Head of caudate nucleus (tissue), 42 donors: ENCODE measurements at regions not wholly inside any gene's neighbourhood (a gene's known extent, or its start where the extent isn't known, plus 50 kb on each side); places are given as distances from the start of the nearest gene placed in this dataset.
"Not testable (repeated sequence)": the region's sequence is repeated elsewhere in the genome, so short reads cannot be mapped to it uniquely, and the experiment has no call there.

Experiments
- DNase-seq, 42 donors: peaks; one replicate each; pipeline versions ENCODE4 v3.0.0 to v3.0.0-alpha.2; 2020 to 2021; ENCODE audit warnings: mixed read lengths in 7 of 42
- intact Hi-C: fragments of 100-400 bp; cut with DNase I; formaldehyde crosslinking; loops from one replicate; pipeline ENCODE4 v1.15.0; 2022

DNA sequence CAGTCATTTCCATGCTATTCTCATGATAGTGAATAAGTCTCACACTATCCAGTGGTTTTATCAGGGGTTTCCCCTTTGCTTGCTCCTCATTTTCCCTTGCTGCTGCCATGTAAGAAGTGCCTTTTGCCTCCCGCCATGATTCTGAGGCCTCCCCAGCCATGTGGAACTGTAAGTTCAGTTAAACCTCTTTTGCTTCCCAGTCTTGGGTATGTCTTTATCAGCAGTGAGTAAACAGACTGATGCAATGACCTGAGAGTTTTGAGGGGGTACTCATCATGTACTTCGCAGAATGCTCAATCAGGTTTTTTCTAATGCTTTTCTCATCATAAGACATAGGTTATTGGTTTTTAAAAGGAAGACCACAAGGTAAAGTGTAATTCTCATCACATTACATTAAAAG lies 949.4 kb upstream of the ADAMTS5 start:
- DNase-seq, intact Hi-C loops: not testable (repeated sequence)

DNA sequence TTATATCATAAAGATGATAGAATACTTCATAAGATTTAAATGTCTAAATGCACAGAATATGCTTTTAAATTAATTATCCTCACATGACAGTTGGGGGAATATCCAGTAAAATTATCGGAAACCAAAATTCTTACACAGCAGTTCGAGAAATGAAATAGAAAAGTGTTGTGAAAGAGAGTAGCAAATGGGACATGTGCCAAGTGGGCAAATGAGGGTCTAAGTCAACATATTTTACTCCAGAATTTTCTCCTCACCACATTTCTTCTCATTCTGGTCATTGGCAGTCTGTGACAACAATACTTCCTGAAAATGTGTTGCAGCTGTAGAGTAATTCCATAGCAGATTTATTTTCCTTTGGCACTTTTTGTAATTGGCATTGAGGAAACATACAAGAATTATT lies 945.2 kb upstream of the ADAMTS5 start:
- DNase-seq, intact Hi-C loops: not testable (repeated sequence)

DNA sequence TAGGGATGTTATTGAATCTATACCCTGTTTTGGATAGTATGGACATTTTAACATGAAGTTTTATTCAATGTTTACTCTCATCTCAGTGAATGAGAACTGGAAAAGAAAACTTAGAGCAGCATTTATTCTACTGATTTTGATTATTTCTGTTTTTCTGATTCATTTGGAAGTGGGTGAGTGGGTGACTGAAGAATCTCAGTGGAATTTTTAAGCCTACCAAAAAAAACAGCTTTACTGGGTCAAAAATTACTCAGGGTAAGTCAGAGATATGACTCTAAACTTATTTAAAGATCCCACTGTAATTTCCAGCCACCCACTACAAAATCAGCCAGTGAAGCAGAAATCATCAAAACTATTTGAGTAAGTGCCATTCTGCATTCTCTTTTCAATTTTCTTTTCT lies 942.6 kb upstream of the ADAMTS5 start:
- DNase-seq, intact Hi-C loops: not testable (repeated sequence)

DNA sequence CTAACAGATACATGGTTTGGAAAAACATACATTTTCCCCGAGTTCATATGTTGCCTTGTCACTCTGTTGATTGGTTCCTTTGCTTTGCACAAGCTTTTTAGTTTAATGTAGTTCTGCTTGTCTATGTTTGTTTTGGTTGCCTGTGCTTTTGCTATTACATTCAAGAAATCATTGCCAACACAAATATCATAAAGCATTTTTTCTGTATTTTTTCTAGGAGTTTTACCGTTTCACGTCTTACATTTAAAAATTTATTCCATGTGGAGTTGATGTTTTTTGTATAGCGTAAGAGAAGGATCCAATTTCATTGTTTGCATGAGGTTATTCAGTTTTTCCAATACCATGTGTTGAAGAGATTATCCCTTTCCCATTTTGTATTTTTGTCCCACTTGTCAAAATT lies 941.9 kb upstream of the ADAMTS5 start:
- intact Hi-C loops, DNase-seq: not testable (repeated sequence)

DNA sequence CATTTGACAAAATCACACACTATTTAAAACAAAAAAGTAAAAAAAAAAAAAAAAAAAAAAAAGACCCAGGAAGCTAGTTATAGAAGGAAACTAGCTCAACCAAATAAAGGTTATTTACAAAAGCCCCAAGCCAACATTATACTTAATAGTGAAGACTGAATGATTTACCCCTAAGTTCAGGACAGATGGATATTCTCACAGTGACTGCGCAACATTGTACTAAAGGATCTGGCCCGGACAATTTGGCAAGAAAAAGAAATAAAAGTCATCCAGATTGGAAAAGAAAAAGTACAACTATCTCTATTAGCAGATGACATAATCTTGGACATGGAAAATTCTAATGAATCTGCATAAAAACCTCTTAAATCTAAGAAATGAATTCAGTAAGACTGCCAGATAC lies 936.0 kb upstream of the ADAMTS5 start:
- intact Hi-C loops, DNase-seq: not testable (repeated sequence)

DNA sequence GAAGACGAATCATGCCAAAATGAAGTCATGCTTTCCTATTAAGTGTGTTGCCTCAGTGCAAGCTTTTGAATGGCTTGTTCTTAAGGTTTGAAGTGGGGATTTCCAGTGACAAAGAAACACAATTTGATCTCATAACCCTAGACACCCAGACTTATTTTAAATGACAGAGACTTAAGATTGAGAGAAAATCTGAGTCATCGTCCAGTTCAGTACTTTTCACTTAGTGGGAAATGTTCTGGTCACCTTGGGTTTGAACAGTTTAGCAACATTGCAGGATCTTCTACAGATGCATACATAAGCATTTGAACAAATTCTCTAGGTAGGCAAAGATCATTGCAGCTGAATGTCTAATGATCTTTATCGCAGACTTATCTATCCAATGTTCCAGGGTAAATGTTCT lies 926.7 kb upstream of the ADAMTS5 start:
- DNase-seq, intact Hi-C loops: not testable (repeated sequence)

DNA sequence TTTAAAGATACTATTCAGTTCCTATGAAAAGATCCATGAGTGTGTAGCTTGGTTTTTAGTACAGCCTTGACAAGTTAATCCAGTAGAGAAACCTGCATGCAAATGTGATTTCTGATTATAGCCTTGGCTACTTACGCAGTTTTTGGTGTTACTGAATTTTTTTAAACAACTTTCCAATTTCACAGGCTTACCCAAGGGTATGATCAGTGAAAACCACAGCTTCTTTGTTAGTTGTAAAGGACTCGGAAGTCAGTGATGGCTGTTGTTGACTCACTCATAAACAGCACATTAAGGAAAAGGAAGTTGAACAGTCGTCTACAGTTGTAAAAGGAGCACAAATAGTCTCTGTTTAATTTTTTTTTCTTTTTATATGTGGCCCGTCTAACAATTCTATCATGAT lies 924.6 kb upstream of the ADAMTS5 start:
- intact Hi-C loops, DNase-seq: not testable (repeated sequence)

DNA sequence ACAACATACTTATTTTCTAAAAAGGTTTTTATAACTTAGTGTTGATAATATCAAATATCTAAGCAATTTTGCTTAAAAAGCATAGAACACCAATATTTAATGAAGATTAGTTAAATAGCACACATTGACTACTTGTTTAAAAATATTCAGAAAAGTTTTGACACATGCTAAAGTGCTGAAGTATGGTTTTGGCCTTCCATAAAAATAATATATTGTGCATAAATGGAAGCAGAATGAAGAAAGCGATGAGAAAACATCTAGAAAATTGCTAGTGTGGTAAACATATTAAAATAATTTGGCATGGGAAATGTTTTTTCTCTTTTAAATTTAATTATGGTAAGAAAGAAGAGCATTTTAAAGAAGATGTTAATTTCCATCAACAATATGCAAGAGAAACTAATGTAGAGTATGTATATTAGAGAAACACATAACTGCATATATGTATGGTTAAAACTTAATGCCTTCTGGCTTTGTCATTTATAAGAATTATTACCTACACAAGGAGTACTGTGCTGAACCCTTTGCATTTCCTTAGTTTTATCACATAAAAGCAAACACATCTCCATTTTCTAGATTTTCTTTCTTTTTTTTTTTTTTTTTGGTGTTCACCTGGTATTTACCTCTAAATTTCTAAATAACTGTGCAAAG lies 921.0 kb upstream of the ADAMTS5 start:
- intact Hi-C loops, DNase-seq: not testable (repeated sequence)

DNA sequence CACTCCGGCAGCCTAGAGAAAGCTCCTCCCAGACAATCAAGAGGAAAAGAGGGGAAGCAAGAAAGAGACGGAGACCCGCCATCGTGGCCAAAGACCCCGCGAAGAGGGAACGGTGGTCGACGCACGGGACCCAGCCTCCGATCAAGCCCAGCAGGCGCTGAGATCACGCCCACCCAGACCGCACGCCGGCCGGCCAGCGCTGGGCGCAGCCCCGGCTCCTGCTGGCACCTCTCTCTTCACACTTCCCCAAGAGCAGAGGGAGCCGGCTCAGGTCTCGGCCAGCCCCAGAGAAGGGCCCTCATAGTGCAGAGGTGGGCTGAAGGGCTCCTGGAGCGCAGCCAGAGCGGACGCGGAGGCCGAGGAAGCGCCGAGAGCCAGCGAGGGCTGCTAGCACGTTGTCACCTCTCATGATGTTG lies 918.4 kb upstream of the ADAMTS5 start:
- intact Hi-C loops: no loop called here
- DNase-seq: no peak

DNA sequence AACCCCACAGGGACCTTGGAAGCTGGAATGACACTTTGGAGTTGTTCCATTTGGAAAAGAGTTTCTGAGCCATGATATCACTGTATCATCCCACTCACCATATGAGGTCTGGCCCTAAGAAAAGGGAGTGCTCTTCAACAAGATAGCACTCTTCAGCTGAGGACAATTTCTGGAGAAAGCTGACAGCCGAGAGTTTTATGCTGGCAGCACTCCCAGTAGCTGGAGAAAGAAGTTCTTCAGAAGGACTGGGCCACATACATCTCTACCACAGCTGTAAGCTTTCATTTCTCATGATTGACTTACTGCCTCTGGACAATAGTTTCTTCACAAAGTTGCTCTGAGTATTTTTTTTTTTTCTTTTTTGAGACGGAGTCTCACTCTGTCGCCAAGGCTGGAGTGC lies 914.4 kb upstream of the ADAMTS5 start:
- intact Hi-C loops: not testable (repeated sequence)

DNA sequence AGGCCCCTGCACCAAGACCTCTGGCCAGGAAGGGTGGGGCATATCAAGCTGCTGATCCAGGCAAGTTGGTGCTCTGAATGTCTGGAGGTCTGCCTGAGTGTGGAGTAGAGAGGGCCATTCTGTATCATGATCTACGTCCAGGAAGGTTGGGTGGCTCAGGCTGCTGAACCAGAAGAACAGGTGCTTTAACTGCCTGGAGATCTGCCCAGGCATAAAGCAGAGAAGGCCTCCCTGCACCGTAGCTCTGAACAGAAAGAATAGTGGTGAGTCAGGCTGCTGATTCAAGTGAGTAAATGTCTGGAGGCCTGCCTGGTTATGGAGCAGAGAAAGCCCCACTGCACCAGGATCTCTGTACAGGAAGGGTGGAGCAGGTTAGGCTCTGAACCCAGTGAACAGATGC lies 905.5 kb upstream of the ADAMTS5 start:
- intact Hi-C loops, DNase-seq: not testable (repeated sequence)

More for the DNA sequence above, 914.4 kb upstream of the ADAMTS5 start:
- not testable (repeated sequence) for DNase-seq

DNA sequence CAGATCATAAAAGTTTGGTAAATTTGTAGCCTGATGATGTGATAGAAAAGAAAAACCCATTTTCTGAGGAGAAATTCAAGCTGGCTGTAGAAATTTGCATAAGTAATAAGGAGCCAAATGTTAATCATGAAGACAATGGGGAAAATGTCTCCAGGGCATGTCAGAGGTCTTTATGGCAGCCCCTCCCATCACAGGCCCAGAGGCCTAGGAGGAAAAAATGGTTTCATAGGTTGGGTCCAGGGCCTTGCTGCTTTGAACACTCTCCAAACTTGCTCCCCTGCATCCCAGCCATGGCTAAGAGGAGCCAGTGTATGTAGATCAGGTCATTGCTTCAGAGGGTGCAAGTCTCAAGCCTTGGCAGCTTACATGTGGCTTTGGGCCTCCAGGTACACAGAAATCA lies 903.9 kb upstream of the ADAMTS5 start:
- intact Hi-C loops, DNase-seq: not testable (repeated sequence)

DNA sequence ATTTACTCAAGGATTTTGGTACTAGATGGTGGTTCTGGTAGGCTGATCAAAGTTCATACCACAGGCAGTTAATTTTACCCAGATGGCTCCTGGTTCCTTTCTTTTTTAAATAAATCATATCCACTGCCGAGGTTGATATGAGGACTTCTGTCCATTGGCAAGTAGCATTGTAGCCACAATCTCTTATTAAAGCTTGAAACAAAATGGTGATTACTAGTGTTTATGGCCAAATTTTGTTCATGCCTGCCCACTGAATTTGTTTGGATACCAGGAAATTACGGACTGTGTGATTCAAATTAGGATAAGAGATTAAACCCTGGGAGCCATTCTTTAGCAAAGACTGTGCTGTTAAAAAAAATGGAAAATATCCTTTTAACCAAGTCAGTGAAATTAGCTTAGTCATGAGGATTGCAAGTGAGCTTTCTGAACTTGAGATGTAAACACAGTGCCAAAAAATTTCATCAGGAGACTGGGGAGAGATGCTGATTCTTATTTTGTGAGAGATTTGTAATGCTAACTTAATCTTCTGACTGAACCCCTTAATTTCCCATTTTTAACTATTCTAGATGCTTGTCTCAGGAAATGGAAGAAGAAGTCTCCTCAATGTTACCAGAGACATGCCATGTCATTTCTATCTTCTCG lies 893.5 kb upstream of the ADAMTS5 start:
- DNase-seq, intact Hi-C loops: not testable (repeated sequence)

DNA sequence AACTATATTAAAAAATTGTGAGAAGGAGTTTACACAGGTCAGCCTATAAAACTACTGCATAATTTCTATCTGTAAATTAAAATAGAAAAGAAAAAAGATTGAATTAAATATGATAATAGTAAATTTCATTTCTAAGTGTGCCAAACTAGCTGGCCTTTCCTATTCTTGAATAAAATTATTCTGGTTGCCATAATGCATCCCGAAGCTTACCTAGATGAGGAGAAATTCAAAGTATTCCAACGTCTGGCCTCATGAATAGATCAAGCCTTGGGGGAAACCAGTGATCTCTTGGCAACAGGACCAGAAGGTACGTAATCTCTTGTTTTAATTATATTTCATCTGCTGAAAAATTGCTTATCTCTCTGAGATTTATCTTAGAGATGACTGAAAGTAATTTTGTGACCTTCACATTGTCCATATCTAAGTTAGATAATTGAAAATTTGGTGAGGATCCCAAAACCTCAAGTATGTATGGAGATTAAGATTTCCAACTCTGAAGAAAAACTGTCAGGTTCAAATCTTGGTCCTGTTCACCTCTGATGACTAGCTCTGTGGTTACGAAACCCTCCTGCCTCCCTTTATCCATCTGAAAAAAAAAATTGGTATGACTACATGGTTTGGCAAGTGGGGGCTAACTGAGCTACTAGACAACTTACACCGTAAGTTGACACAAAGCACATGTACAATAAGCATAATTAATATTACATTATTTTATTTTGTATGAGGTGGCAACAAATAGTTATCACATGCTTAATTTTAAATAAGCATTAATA lies 891.4 kb upstream of the ADAMTS5 start:
- DNase-seq, intact Hi-C loops: not testable (repeated sequence)

DNA sequence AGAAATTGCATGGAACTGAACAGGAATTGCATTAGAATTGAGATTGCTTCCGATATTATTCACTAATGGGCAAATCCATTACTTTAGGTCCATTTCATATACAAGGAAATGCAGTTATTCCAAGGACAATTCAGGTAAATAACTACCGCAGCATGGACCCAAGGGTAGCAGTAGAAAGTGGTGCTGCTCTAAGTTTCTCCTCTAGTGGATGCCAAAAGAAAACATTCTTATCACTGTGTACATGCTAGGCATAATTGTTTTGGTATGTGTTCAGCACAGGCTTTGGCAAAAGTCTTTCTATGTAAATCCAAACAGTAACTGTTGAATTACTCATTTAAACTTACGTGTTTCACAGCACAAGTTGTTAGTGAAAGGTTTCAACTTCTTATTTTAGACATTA lies 890.1 kb upstream of the ADAMTS5 start:
- DNase-seq, intact Hi-C loops: not testable (repeated sequence)

DNA sequence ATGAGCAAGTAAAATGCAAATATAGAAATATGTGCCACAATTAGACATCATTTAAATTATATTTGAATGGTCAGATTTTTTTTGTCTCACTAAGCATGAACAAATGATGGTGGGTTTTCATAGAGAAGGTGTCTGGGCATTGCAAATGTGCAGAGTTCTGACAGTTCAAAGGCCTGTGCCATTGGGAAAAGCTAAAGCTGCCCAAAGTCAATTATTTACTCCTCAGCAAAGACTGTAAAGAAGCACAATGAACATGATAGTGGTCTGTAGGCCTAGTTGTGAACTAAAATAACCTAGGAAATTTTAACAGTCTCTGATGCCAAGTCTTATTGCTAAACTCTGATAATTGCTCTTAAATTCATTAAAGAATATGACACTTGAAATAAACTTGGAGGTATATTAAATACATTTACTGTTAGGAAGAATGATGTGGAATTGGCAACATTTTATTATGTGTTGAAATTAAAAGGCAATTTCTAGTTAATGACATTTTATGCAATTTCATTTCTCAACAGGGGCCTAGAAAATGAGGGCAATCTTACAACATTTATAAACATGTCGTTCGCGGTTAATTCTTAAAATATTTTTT lies 874.3 kb upstream of the ADAMTS5 start:
- no peak for DNase-seq
- intact Hi-C loops: no loop called here

DNA sequence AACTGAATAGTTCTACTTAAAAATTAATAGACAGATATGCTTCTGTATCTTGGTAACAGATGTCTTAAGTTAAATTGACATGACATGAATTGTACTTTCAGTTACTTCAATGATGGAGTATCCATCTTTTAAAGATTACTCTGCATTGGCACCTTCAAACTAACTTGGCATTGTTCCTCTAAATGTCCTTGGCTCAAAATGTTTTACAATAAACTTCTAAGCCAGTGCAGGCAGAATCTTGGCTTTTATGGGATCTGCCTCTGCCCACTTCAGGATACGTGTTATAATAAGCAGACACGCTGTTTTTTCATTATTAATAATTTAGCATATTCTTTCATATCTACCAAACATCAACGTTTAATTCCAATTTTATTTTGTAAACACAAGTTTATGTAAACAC lies 873.4 kb upstream of the ADAMTS5 start:
- intact Hi-C loops: no loop called here
- DNase-seq: no peak

DNA sequence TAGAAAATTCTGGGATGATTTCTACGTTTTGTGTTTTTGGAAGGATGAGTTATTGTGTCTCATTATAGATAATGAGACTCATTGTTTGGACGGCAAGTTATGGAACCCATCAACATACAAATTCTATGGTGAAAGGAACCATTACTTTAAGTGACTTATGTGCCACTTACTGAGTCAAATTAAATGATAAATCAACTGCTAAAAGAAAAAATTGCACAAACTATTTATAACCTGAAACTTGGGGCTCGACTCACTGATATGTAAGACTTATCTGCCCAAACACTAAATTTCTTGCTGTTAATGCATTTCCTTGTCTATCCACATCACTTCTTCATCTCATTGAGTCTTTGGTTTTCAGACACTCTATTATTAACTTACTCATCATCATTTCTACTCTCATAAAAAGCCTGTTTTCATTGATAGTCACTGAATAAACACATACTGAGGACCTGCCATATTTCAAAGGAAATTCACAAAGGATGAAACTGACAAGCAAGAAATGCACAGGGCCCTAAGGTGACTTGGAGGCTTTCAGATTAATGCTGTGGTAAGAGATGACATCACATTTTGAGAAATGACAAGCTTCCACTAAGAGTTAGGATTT lies 872.7 kb upstream of the ADAMTS5 start:
- intact Hi-C loops: no loop called here
- DNase-seq: no peak

DNA sequence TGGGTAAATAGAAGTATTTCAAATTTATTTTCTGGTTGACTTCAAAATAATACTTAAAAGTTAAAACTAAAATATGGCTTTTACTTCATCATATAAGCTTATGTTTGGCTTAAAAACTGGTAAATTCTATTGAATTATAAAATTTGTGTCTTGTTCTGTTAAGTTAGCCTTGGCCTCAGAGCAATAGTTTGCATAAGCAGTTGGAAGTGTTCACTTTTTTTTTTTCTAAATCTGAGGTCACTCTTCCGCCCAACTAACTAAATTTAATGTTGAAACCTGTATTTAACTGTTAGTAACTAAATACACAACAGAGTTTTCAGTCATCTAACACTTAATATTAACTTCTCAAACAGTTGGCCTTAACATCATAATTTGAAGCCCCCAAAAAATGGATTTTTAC lies 871.7 kb upstream of the ADAMTS5 start:
- no peak for DNase-seq
- intact Hi-C loops: no loop called here
